ENCODE measurements at regions not wholly inside any gene's neighbourhood (a gene's known extent, or its start where the extent isn't known, plus 50 kb on each side); places are given as distances from the start of the nearest gene placed in this dataset.
A peak's percentile ranks its signal among the peaks of the same experiment; 100 is the strongest.

GRCh38 chr11:70669871-70670675, 271.7 kb downstream of the CTTN start:
- no peaks in the 10 kb centered on the region for H3K9me2 ChIP-seq
- no peaks in the 10 kb centered on the region for H3F3A ChIP-seq (replicated peaks; ENCODE audit: insufficient read depth)
- TF ChIP-seq MXI1 (IDR thresholded peaks at IDR 0.05; ENCODE audit: low read depth, low read length) (no peak), ZBTB33 (IDR thresholded peaks at IDR 0.05; ENCODE audit: borderline replicate concordance, low read depth) (no peak), IRF3 (IDR thresholded peaks at IDR 0.05; ENCODE audit: low read depth, low read length) (no peak), SMC3 (IDR thresholded peaks at IDR 0.05; ENCODE audit: low read depth, low read length) (no peak), REST (IDR thresholded peaks at IDR 0.05; ENCODE audit: low read depth, low read length) (no peak), FOSL2 (IDR thresholded peaks at IDR 0.05; ENCODE audit: borderline replicate concordance, low read depth) (no peak), MEF2A (IDR thresholded peaks at IDR 0.05; ENCODE audit: borderline replicate concordance, low read depth) (no peak), TEAD4 (IDR thresholded peaks at IDR 0.05; ENCODE audit: borderline replicate concordance, insufficient read depth) (no peak), NRF1 (IDR thresholded peaks at IDR 0.05; ENCODE audit: low read depth, low read length) (no peak), EZH2phosphoT487 (IDR thresholded peaks at IDR 0.05; ENCODE audit: borderline replicate concordance, low read depth) (no peak), MAX (IDR thresholded peaks at IDR 0.05; ENCODE audit: low read depth) (no peak), PBX3 (IDR thresholded peaks at IDR 0.05) (no peak), POLR2AphosphoS5 (IDR thresholded peaks at IDR 0.05; ENCODE audit: low read depth, low read length) (no peak), USF1 (IDR thresholded peaks at IDR 0.05; ENCODE audit: borderline replicate concordance, low read depth) (no peak), SIN3A (IDR thresholded peaks at IDR 0.05; ENCODE audit: borderline replicate concordance, low read depth, low read length) (no peak), CHD2 (IDR thresholded peaks at IDR 0.05; ENCODE audit: low read length, partially characterized antibody) (no peak), TCF12 (IDR thresholded peaks at IDR 0.05) (no peak), USF2 (IDR thresholded peaks at IDR 0.05; ENCODE audit: borderline replicate concordance, low read depth, low read length) (no peak)
- H4K20me1 ChIP-seq (ENCODE audit: insufficient read depth), result no peaks in the 10 kb centered on the region
- H3K27ac ChIP-seq (ENCODE audit: low read depth in 2 of 2, low read length in 1 of 2), result no peak overlapping the region; a peak in 1 of 4 replicates
- no peak overlapping the region for H3K4me2 ChIP-seq
- H2AFZ ChIP-seq (ENCODE audit: low read depth), result no peak overlapping the region
- H3K4me3 ChIP-seq (ENCODE audit: low read depth in 2 of 2, low read length in 1 of 2), result no peak overlapping the region
- peak; percentile 59 for DNase-seq
- no peaks in the 10 kb centered on the region for H3K79me2 ChIP-seq (ENCODE audit: insufficient read depth)
- no peaks in the 10 kb centered on the region for H3K27me3 ChIP-seq (ENCODE audit: insufficient read depth)
- WGBS (ENCODE audit: low lambda C conversion rate), result 42% methylated on average over 11 of the region's 25 CpGs
- ChIA-PET POLR2A (interaction anchor here (0.6 kb wide), 1 partner anchor 9 kb away, joined by 4 read pairs; no protein-coding TSS in a partner anchor), CTCF (interaction anchor here (0.6 to 1.0 kb wide), 3 partner anchors 70 to 124 kb away, joined by 3 to 4 read pairs (median 3); no protein-coding TSS in a partner anchor)
- H3K4me1 ChIP-seq (ENCODE audit: control insufficient read depth in 1 of 2, insufficient read depth in 2 of 2, low read depth in 1 of 2, low read length in 1 of 2), result peaks cover 0 to 9% of the 10 kb centered on the region in 2 experiments; a peak in 1 of 4 replicates
- no peaks in the 10 kb centered on the region for H3K9me3 ChIP-seq
- H3K9ac ChIP-seq, result no peak overlapping the region
- H3K36me3 ChIP-seq (replicated peaks in 1 of 2; ENCODE audit: control insufficient read depth in 1 of 2, insufficient read depth in 2 of 2, low read length in 1 of 2), result no peaks in the 10 kb centered on the region

Measured in SK-N-SH (cell line).